OCI-M1 (cell line): ENCODE measurements at regions not wholly inside any gene's neighbourhood (a gene's known extent, or its start where the extent isn't known, plus 50 kb on each side); places are given as distances from the start of the nearest gene placed in this dataset.
"Not testable (repeated sequence)": the region's sequence is repeated elsewhere in the genome, so short reads cannot be mapped to it uniquely, and the experiment has no call there.

ENCODE experiments used
- DNase-seq: peaks from one replicate; lab custom pipeline; 2025; lab: John Stamatoyannopoulos, UW

- no peak for DNase-seq
These were observed 291.6 kb downstream of the KLF12 start for GRCh38 chr13:73842626-73843025.

DNA sequence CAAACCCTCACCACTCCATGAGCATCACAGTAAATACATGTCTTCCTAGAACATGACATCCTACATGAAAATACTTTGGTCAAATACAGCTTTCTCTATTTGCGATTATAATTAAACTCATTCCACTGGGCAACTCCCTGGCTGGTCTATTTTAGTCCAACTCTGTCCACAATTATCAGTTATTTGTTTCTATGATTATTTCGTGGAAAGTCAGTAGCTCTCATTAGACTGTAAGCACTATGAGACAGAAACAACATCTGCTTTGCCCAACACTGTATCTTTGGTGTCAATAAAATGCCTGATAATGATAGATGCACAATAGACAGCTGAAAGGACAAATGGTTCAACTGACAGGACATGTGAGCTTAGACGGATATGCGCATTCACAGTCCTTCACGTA is 292.0 kb downstream of the KLF12 start:
- no peak for DNase-seq

GRCh38 chr13:73837147-73837546 is 297.1 kb downstream of the KLF12 start:
- no peak for DNase-seq

- DNase-seq: peak; percentile 73
These were observed 299.0 kb downstream of the KLF12 start for GRCh38 chr13:73835138-73835721.

DNA sequence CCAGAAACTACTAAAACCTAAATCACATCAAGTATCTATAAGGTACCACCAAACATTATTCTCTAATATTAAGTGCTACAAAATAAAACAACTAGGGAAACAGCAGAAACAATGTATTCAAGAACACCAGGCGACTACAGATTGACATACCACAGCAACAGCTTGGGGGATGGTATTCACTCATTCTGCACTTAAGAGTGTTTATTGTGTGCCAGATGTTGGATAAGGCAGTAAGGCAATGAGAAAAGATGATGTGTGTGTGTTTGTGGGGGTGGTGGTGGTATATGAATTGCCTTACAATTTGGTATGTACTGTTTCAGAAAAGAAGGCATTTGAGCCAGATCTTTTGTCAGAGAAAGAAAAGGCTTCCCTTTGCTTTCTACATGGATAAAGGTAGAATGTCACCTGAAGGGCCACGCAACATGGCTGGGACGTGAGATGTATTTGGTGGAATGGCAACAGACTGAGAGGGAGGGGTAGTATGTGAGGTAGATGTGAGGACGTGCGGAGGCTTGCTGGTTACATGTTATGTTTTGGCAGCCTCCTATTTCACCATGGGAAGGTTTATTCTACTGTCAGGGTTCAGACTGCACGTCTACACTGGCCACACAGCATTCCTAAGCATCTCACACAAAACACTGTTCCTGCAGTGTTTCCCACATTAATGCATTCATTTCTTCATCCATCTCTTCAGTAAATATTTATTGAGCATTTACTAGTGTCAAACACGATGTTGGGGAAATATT is 300.7 kb downstream of the KLF12 start:
- DNase-seq: no peak

- DNase-seq: no peak
These were observed 301.4 kb downstream of the KLF12 start for GRCh38 chr13:73832825-73833224.

GRCh38 chr13:73832128-73832588 is 302.0 kb downstream of the KLF12 start:
- DNase-seq: no peak

GRCh38 chr13:73829416-73829815 is 304.8 kb downstream of the KLF12 start:
- no peak for DNase-seq

DNA sequence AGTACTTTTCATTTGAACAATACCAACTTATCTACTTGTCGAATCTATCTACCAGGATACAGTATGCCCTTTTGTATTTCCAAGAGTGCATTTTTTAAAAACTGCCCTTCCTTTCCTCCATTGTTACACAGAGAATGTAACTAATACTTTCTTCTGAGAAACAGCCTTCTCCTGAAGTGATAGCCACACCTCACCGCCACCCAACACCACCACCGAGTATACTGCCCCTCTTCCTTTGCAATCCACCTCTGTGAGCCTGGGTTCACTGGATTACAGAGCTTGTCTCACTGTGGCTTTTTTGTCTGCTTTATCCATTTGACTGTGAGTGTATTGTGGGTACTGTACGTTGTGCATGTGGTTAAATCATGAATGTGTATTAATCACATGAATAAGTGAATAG is 305.4 kb downstream of the KLF12 start:
- DNase-seq: peak; percentile 55

GRCh38 chr13:73827434-73827833 is 306.8 kb downstream of the KLF12 start:
- DNase-seq: no peak

DNA sequence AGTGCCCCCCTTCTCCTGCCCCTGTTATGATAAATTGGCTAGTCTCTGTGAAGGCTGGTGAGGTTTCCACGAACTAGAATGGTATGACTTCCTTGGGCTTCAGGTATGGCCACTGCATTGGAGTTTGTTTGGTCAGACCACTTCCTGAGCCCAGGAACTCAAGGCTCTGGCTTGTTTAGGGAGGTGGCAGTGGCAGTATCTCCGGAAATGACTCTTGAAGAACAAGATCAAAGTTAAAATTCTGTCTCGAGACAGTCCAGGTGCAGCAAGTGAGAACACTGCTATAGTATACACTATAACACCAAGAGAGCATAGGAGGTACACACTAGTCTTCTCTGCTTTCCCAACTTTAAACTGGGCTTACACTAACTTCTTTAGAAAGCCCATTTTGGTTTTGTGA is 309.1 kb downstream of the KLF12 start:
- no peak for DNase-seq

GRCh38 chr13:73822668-73823592 is 311.3 kb downstream of the KLF12 start:
- no peak for DNase-seq

- no peak for DNase-seq
These were observed 313.5 kb downstream of the KLF12 start for GRCh38 chr13:73820688-73821087.

- DNase-seq: no peak
These were observed 313.9 kb downstream of the KLF12 start for GRCh38 chr13:73820285-73820684.

GRCh38 chr13:73819711-73820110 is 314.5 kb downstream of the KLF12 start:
- no peak for DNase-seq

- DNase-seq: no peak
These were observed 317.5 kb downstream of the KLF12 start for GRCh38 chr13:73816702-73817101.

DNA sequence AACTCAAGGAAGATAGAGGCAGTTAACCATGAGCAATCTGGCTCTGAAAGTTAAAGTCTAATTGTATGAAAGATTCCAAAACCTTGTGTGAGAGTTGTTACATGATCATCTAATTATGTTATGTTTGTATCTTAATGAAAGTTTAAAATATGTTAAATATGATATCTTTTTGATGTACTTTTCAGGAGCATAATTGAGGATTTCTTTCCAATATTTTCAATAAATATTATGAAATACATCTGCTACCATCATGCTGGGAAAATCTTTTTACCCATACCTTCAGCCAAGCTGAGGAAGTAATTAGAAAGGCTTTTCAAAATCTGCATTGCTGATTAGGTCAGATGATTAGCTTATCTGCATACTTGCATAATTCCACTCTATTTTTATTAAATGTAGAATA is 318.4 kb downstream of the KLF12 start:
- no peak for DNase-seq

- DNase-seq: no peak
These were observed 323.6 kb downstream of the KLF12 start for GRCh38 chr13:73810647-73811046.

GRCh38 chr13:73809561-73809960 is 324.6 kb downstream of the KLF12 start:
- DNase-seq: no peak

GRCh38 chr13:73808318-73808717 is 325.9 kb downstream of the KLF12 start:
- no peak for DNase-seq

GRCh38 chr13:73805326-73805958 is 328.8 kb downstream of the KLF12 start:
- DNase-seq: not testable (repeated sequence)

DNA sequence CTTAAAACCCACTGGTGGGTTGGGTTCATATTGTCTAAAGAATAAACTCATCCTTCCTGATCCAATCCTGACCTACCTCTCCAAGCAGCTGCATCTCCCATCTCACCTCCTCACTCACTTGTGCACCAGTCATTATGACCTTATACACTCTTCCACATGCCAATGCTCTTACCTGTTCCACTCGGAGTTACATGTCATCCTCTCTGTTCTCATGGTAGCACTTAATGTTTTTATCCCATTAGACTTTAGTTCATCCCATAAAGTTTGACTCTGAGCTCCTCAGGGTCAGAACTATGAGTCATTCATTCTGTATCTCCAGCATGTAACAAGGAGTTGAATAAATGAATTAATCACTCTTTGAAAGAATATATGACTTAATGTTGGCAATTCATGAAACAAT is 330.2 kb downstream of the KLF12 start:
- DNase-seq: no peak
